Activated CD4-positive, CD25-positive, alpha-beta regulatory T cell treated with anti-CD3 and anti-CD28 coated beads, Interleukin-2, amount 50 U/mL, for 72 hours (primary cell): ENCODE measurements at regions not wholly inside any gene's neighbourhood (a gene's known extent, or its start where the extent isn't known, plus 50 kb on each side); places are given as distances from the start of the nearest gene placed in this dataset.
"Not testable (repeated sequence)": the region's sequence is repeated elsewhere in the genome, so short reads cannot be mapped to it uniquely, and the experiment has no call there.

Experiments
- DNase-seq: peaks from one replicate; pipeline ENCODE4 v3.0.0; 2021

DNA sequence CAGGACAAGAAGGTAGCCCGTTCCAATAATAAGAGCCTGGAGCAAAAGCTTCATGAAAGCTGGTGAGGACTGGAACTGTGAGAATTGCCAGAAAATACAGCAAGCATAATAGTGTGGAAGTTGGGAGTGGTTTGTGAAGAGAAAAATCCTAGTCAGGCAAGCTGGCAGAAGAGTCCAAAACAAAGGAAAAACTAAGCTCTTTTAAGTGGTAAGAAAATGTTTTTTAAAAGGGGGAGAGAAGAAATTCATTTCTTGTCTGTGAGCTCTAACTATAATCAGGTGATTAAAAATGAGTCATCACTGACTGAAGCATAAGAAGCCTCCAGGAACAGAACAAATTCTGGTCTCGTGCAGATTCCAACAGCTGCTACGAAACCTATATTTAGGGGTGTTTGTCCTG lies 102.6 kb downstream of the CAAP1 start:
- DNase-seq, result no peak

- no peak for DNase-seq
These were observed 106.0 kb downstream of the CAAP1 start for GRCh38 chr9:26786564-26786963.

- no peak for DNase-seq
These were observed 109.7 kb downstream of the CAAP1 start for GRCh38 chr9:26782899-26783298.

DNA sequence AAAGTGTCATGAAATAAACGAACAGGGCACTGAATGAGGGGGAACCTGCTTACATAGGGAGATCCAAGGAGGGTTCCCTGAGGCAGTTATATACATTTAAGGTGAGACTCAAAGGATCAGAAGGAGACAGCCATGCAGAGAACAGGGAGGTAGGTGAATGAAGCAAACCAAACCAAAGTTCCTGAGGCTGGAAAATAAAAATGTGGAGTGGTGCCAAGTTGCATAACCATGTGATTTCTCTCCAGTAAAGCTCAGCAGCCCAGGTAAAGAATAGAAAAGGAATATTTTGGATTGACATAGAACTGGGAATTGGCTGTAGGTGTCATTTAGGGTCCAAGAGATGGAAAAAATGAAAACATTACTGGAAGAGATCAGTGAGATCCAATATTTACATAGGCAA lies 110.7 kb downstream of the CAAP1 start:
- no peak for DNase-seq

DNA sequence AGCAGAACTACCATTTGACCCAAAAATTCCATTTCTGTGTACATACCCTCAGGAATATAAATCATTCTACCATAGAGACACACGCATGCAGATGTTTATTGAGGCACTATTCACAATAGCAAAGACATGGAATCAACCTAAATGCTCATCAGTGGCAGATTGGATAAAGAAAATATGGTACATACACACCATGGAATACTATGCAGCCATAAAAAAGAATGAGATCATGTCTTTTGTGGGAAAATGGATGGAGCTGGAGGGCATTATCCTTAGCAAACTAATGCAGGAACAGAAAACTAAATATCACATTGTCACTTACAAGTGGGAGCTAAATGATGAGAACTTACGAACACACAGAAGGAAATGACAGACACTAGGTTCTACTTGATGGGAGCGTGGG lies 112.3 kb downstream of the CAAP1 start:
- DNase-seq, result not testable (repeated sequence)

DNA sequence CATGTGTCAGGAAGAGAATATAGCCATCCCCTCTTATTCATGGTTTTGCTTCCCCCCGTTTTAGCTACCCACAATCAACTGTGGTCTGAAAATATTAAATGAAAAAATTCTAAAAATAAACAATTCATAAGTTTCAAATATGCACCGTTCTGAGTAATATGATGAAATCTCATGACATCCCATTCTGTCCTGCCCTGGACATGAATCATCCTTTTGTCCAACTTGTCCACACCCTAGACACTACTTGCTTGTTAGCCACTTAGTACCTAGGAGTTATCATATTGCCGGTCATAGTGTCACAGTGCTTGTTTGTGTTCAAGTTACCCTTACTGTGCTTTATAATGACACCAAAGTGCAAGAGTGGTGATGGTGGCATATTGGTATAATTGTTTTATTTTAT lies 113.5 kb downstream of the CAAP1 start:
- no peak for DNase-seq

DNA sequence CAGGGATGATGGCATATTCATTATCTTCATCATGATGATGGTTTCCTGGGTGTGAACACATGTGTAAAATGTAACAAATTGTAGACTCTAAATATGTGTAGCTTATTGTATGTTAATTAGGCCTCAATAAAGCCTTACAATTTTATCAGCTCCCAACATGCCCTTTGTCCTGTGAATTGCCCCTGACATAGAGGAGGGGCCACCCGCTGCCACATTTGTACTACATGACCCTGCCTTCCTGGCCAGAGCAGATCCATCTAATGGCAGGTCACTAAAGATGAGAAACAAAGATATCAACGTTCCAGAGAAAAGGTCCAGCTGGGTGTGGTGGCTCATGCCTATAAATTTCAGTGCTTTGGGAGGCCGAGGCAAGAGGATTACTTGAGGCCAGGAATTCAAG lies 117.2 kb downstream of the CAAP1 start:
- no peak for DNase-seq

DNA sequence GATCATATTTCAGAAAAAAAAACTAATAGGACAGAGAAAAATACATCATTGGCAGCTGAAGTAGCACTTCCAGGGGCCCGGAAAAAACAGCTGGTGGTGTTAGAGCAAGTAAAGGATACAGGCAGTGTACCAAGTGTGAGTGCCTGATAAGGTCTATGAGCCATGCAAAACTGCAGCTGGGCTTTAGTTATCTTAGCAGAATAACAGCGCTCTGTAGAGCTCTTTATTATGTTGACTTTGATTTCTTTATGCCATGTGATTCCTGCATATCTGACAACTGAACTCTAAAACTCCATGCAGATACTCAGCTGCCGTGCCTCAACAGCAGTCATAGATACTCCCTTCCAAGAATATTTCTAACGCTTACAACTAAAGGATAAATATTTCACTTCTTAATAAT lies 119.5 kb downstream of the CAAP1 start:
- DNase-seq, result no peak

DNA sequence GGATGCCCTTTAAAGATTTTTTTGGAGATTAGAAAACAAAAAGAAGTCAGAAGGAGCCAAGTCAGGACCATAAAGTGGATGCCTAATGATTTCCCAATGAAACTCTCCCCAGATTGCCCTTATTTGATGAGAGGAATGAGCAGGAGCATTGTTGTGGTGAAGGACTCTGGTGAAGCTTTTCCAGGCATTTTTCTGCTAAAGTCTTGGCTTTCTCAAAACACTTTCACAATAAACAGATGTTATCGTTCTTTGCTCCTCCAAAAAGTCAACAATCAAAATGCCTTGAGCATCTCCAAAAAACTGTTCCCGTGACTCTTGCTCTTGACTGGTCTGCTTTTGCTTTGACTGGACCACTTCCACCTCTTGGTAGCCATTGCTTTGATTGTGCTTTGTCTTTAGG lies 121.8 kb downstream of the CAAP1 start:
- DNase-seq, result no peak

- DNase-seq, result no peak
These were observed 124.5 kb downstream of the CAAP1 start for GRCh38 chr9:26768145-26768544.

- no peak for DNase-seq
These were observed 131.9 kb downstream of the CAAP1 start for GRCh38 chr9:26760675-26761074.

DNA sequence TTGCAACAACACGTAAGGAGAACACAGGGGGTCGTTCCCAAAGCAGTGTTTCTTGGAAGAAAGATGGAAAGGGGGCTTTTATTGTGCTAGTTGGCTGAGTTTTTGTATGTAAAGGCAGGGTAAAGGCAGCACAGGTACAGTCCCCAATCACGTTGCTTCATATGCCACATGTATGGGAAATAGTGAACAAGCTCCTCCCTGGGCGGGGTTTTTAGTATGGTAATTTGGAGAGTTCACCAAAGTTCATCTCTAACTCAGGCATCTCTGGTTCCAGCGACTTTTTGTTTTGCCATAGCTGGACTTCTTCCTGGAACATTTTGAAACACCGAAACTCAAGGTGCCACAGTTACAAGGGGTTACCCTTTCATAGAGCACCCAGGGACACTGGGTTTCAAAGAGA lies 133.9 kb downstream of the CAAP1 start:
- no peak for DNase-seq

- DNase-seq, result no peak
These were observed 135.7 kb downstream of the CAAP1 start for GRCh38 chr9:26756881-26757280.

- no peak for DNase-seq
These were observed 137.1 kb downstream of the CAAP1 start for GRCh38 chr9:26755476-26755875.

DNA sequence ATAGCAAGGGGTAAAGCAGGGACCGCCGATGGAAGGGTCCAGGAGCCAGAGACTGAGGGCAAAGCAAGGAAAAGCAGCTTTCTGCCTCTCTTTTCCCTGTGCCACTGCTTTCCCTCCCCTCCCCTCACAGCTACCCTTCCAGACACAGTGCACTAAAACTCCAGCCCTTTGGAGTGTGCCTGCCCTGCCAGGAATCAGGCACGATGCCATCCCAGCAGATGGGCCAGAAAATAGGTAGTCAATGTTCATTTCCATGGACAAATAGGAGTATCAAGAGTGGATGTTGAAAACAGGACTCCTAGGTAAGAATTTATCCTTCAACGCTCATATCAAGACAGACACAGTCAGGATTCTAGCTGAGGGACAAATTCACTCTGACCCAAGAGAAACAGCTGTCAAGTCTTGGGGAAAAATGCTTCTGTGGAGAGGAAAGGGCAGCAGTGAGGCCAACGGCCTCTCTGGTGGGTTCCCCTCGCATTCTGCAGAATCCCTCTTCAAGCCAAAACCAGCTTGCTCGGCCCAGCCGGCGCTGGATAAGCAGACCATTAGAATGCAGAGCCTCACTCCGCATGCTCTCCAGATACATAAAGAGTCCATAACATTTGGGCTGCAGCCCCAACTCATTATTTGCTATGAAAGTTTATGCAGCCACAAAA lies 138.0 kb downstream of the CAAP1 start:
- no peak for DNase-seq

DNA sequence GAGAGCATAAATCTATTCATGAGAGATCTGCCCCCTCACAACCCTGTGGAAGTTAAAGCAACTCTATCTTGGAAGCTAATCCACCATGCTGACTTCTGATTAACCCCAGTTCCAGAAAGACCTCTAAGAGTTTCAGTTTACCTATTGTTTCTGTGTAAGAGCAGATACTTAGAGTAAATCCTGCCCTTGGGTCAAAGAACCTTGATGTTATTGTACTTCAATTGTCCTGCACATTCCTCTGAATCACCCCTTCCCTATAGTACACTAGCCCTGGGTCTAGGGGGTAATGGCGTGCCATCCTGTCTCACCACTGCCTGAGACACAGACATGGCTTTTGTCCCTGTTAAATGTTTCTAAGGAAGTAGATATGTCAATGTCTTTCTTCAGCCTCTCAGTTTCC lies 138.6 kb downstream of the CAAP1 start:
- no peak for DNase-seq

DNA sequence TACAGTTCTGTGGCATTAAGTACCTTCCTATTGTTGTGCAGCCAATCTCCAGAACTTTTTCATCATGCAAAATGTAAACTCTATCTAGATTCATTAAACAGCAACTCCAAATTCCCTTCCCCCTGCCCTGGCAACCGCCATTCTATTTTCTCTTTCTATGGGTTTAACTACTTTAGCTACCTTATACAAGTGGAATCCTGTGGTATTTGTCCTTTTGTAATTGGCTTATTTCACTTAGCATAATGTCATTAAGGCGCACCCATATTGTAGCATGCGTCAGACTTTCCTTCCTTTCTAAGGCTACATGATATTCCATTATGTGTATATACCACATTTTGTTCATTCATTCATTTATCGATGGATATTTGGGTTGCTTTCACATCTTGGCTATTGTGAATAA lies 142.4 kb downstream of the CAAP1 start:
- no peak for DNase-seq

DNA sequence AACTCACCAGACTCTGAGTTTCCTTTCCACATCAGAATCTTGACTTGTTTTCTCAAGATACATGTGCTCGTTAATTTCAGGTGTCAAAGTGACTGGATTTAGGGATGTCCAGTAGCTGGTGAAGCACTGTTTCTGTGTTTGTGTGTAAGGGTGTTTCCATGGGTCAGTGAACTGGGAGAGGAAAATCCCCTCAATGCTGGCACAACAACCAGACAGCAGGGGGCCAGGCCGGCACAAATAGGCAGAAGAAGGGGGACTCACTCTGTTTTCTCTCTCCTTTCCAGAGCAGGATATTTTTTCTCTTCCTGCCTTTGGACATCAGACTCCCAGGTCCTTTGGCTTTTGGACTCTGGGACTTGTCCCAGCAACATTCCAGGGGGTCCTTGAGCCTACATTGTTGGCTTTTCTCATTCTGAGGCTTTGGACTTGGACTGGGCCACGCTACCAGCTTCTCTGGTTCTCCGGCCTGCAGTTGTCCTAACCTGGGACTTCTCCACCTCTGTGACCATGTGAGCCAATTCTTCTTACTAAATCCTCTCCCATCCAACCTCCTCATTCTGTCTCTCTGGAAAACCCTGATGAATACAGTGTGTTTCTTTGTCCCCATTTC lies 144.0 kb downstream of the CAAP1 start:
- no peak for DNase-seq

- DNase-seq, result no peak
These were observed 145.0 kb downstream of the CAAP1 start for GRCh38 chr9:26747611-26748010.

DNA sequence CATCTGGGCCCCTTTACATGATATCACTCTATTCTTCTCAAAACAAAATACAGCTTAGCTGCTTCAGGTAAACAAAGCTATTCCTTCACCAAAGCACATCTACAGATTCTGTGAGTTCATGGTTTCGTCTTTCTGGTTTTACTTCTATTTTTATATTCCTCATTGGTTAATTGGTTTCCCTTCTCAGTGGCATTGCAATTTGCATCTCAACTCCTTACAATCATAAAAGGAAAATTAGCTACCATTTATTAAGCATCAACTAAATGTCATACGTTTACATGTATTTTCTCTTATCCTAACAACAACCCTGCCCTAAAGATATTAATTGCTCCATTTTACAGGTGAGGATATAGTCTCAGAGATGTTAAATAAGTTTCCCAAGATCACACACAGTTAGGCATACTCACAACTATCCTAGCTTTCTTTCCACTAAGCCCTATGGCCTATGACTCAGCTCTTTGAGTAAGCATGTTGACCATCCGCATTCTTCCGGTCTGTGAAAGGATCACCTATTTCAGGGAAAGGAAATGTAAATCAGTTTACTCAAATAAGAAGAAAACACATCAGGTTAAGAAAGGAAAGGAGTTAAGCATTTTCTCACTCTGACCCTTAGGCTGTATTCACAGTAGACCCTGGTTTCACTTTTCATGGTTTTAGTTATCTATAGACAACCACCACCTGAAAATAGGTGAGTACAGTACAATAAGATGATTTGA lies 146.1 kb downstream of the CAAP1 start:
- no peak for DNase-seq

GRCh38 chr9:26745111-26745510 lies 147.5 kb downstream of the CAAP1 start:
- DNase-seq, result no peak

GRCh38 chr9:26744191-26744965 lies 148.2 kb downstream of the CAAP1 start:
- DNase-seq, result no peak

- DNase-seq, result no peak
These were observed 149.7 kb downstream of the CAAP1 start for GRCh38 chr9:26742828-26743476.
